Progenitor cell of endocrine pancreas (in vitro differentiated cells): ENCODE measurements at regions not wholly inside any gene's neighbourhood (a gene's known extent, or its start where the extent isn't known, plus 50 kb on each side); places are given as distances from the start of the nearest gene placed in this dataset.

ENCODE experiments used
- DNase-seq: peaks from one replicate; pipeline ENCODE4 v3.0.0; 2021; ENCODE audit warnings: low spot score; ENCODE audit not compliant: unreplicated experiment
- H3K27ac Mint-ChIP-seq: 2 replicates; pipeline ENCODE4 v1.8.0; 2021; ENCODE audit warnings: mild to moderate bottlenecking, moderate library complexity, mixed read lengths
- H3K27me3 Mint-ChIP-seq: 2 replicates; pipeline ENCODE4 v1.8.0; 2021; ENCODE audit warnings: mixed read lengths
- H3K36me3 Mint-ChIP-seq: 2 replicates; pipeline ENCODE4 v1.8.0; 2022; ENCODE audit warnings: mixed read lengths; ENCODE audit not compliant: insufficient read depth
- H3K4me1 Mint-ChIP-seq: 2 replicates; pipeline ENCODE4 v1.8.0; 2021; ENCODE audit warnings: low read depth, mixed read lengths
- H3K4me3 Mint-ChIP-seq: 2 replicates; pipeline ENCODE4 v1.8.0; 2021; ENCODE audit warnings: low read depth, mild to moderate bottlenecking, moderate library complexity, mixed read lengths
- H3K9me3 Mint-ChIP-seq: 2 replicates; pipeline ENCODE4 v1.8.0; 2021; ENCODE audit warnings: low read depth, mixed read lengths
- CTCF ChIP-seq: fragments of 200-600 bp; sonication (generic); IDR thresholded peaks from one replicate; pipeline ENCODE4 v1.5.0; 2021; ENCODE audit warnings: antibody characterized with exemption, mild to moderate bottlenecking; ENCODE audit not compliant: unreplicated experiment

- H3K27me3 Mint-ChIP-seq = peaks cover 8% of the 10 kb centered on the region
- H3K36me3 Mint-ChIP-seq = peaks cover 6% of the 10 kb centered on the region
- TF ChIP-seq CTCF = peak; percentile 19
- H3K4me3 Mint-ChIP-seq = no peak overlapping the region
- H3K9me3 Mint-ChIP-seq = peaks cover 18% of the 10 kb centered on the region
- H3K4me1 Mint-ChIP-seq = peaks cover under 1% of the 10 kb centered on the region
- no peak for DNase-seq
- H3K27ac Mint-ChIP-seq = no peak overlapping the region
Measured at GRCh38 chr5:135203593-135204036, 169.6 kb upstream of the PITX1 start.

GRCh38 chr5:135203019-135203418, 169.0 kb upstream of the PITX1 start:
- DNase-seq = no peak
- Mint-ChIP-seq H3K27ac (no peak overlapping the region), H3K27me3 (peaks cover 11% of the 10 kb centered on the region), H3K4me3 (no peak overlapping the region), H3K36me3 (peaks cover 6% of the 10 kb centered on the region), H3K4me1 (no peaks in the 10 kb centered on the region), H3K9me3 (peaks cover 18% of the 10 kb centered on the region)
- no peak for TF ChIP-seq CTCF

GRCh38 chr5:135199919-135200318, 165.9 kb upstream of the PITX1 start:
- no peak for DNase-seq
- Mint-ChIP-seq H3K4me3 (no peak overlapping the region), H3K9me3 (peaks cover 26% of the 10 kb centered on the region), H3K36me3 (peaks cover 6% of the 10 kb centered on the region), H3K4me1 (no peaks in the 10 kb centered on the region), H3K27ac (no peak overlapping the region), H3K27me3 (peaks cover 11% of the 10 kb centered on the region)
- no peak for TF ChIP-seq CTCF

- TF ChIP-seq CTCF = no peak
- DNase-seq = no peak
- H3K27me3 Mint-ChIP-seq = peaks cover 35% of the 10 kb centered on the region
- no peak overlapping the region for H3K27ac Mint-ChIP-seq
- H3K4me3 Mint-ChIP-seq = no peak overlapping the region
- H3K4me1 Mint-ChIP-seq = peaks cover 14% of the 10 kb centered on the region
- H3K36me3 Mint-ChIP-seq = no peaks in the 10 kb centered on the region
- H3K9me3 Mint-ChIP-seq = peaks cover 8% of the 10 kb centered on the region
Measured at GRCh38 chr5:135196483-135196882, 162.5 kb upstream of the PITX1 start.

- H3K27ac Mint-ChIP-seq = no peak overlapping the region
- no peak for DNase-seq
- TF ChIP-seq CTCF = no peak
- H3K9me3 Mint-ChIP-seq = peaks cover 8% of the 10 kb centered on the region
- no peaks in the 10 kb centered on the region for H3K36me3 Mint-ChIP-seq
- H3K27me3 Mint-ChIP-seq = peaks cover 34% of the 10 kb centered on the region
- H3K4me3 Mint-ChIP-seq = no peak overlapping the region
- peaks cover 22% of the 10 kb centered on the region for H3K4me1 Mint-ChIP-seq
Measured at GRCh38 chr5:135195270-135195608, 161.2 kb upstream of the PITX1 start.
